DOHH2 (cell line): ENCODE measurements at regions not wholly inside any gene's neighbourhood (a gene's known extent, or its start where the extent isn't known, plus 50 kb on each side); places are given as distances from the start of the nearest gene placed in this dataset.

Experiments used
- H3F3A ChIP-seq: fragments of 200-600 bp; sonication (generic), shearing (Covaris generic); 2 replicates; pipeline ENCODE4 v1.6.0; 2016; ENCODE audit warnings: antibody characterized with exemption, mild to moderate bottlenecking; ENCODE audit not compliant: control insufficient read depth, insufficient read depth
- H3K27ac ChIP-seq: fragments of 200-600 bp; sonication (generic); 2 replicates; pipeline ENCODE4 v1.5.1; 2014; ENCODE audit warnings: low read depth, mild to moderate bottlenecking, low read length, moderate library complexity
- H3K27me3 ChIP-seq: fragments of 200-600 bp; sonication (generic); 2 replicates; pipeline ENCODE4 v1.6.1; 2014; ENCODE audit warnings: mild to moderate bottlenecking, low read length, mixed read lengths; ENCODE audit not compliant: control insufficient read depth
- H3K36me3 ChIP-seq: fragments of 200-600 bp; sonication (generic); 2 replicates; pipeline ENCODE4 v1.6.1; 2014; ENCODE audit warnings: mild to moderate bottlenecking, low read length, moderate library complexity, mixed read lengths; ENCODE audit not compliant: control insufficient read depth
- H3K4me1 ChIP-seq: fragments of 200-600 bp; sonication (generic); 2 replicates; pipeline ENCODE4 v1.6.1; 2014; ENCODE audit warnings: mild to moderate bottlenecking, low read length, mixed read lengths; ENCODE audit not compliant: control insufficient read depth
- H3K4me2 ChIP-seq: fragments of 200-600 bp; sonication (generic); 2 replicates; pipeline ENCODE4 v1.6.0; 2014; ENCODE audit warnings: mild to moderate bottlenecking, low read length, moderate library complexity
- H3K4me3 ChIP-seq: fragments of 200-600 bp; sonication (generic); 2 replicates; pipeline ENCODE4 v1.5.1; 2014; ENCODE audit warnings: mild to moderate bottlenecking, low read length, mixed read lengths
- H3K79me2 ChIP-seq: fragments of 200-600 bp; sonication (generic); 2 replicates; pipeline ENCODE4 v1.6.1; 2014; ENCODE audit warnings: mild to moderate bottlenecking, low read length, mixed read lengths; ENCODE audit not compliant: control insufficient read depth
- H3K9me2 ChIP-seq: fragments of 200-600 bp; sonication (generic); replicated peaks from 2 replicates; pipeline ENCODE4 v1.6.1; 2014; ENCODE audit warnings: mild to moderate bottlenecking, low read length, mixed read lengths; ENCODE audit not compliant: control insufficient read depth
- H3K9me3 ChIP-seq: fragments of 200-600 bp; sonication (generic); 2 replicates; pipeline ENCODE4 v1.6.1; 2014; ENCODE audit warnings: antibody characterized with exemption, low read length, mixed read lengths; ENCODE audit not compliant: control insufficient read depth, insufficient read depth
- H4K20me1 ChIP-seq: fragments of 200-600 bp; sonication (generic); 2 replicates; pipeline ENCODE4 v1.6.0; 2014; ENCODE audit warnings: low read depth, mild to moderate bottlenecking, antibody characterized with exemption, low read length, moderate library complexity; ENCODE audit not compliant: control insufficient read depth, insufficient read depth
- EZH2phosphoT487 ChIP-seq: fragments of 200-600 bp; sonication (generic); IDR thresholded peaks from 2 replicates; pipeline ENCODE4 v1.6.1; 2017; ENCODE audit warnings: borderline replicate concordance, mild to moderate bottlenecking, antibody characterized with exemption, low read length, moderate library complexity, mixed read lengths
- TF ChIP-seq, protein P1 (sequence below): fragments of 200-600 bp; sonication (generic); IDR thresholded peaks from one replicate; pipeline ENCODE4 v1.5.1; 2014; ENCODE audit warnings: antibody characterized with exemption, mild to moderate bottlenecking, low read depth, low read length; ENCODE audit not compliant: poor library complexity, severe bottlenecking

DNA sequence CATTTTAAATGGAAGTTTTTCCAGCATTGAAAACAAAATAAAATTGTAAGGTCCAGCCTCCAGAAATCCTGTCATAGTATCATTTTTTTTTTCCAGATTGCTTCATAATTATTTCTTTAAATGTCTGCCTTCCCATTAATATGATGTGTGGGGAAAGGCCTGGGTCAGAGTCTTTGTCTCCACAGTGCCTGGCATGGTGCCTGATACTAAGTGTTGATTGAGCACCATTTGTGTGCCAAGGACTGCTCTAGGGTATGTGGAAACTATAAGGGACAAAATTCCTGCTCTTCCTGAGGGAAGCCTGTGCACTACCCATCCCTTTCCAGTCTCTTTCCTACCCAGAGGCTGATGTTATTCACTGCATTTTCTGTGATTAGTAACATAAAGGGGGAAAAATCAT lies 53.1 kb upstream of the BEND4 start:
- H3F3A ChIP-seq = no peaks in the 10 kb centered on the region
- no peak overlapping the region for H3K27ac ChIP-seq
- H3K27me3 ChIP-seq = no peaks in the 10 kb centered on the region
- no peak overlapping the region for H3K4me3 ChIP-seq
- no peaks in the 10 kb centered on the region for H4K20me1 ChIP-seq
- H3K4me1 ChIP-seq = no peaks in the 10 kb centered on the region
- TF ChIP-seq EZH2phosphoT487 = no peak
- no peaks in the 10 kb centered on the region for H3K79me2 ChIP-seq
- H3K4me2 ChIP-seq = no peak overlapping the region
- H3K9me3 ChIP-seq = no peaks in the 10 kb centered on the region
- no peaks in the 10 kb centered on the region for H3K36me3 ChIP-seq
- no peaks in the 10 kb centered on the region for H3K9me2 ChIP-seq

DNA sequence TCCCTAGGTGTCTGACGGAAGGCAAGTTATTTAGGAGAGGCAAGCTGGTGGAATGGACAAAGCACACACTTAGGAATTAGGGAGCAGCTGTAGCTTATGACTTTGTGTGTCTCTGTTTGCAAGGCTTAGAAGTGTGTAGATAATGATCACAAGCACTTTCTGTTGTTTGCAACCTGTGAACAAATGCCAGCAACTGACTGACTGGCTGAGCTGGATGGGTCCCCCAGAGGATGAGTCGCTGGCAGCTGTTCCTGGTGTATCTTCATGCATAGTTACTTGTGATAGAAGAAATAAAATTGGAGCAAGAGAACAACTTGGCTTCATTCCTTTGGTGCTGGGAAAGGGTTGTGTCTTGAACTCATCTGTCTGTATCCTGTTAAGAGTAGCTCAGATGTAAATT lies 64.2 kb upstream of the BEND4 start:
- no peak overlapping the region for H3K4me3 ChIP-seq
- no peak overlapping the region for H3K27ac ChIP-seq
- TF ChIP-seq, protein P1, sequence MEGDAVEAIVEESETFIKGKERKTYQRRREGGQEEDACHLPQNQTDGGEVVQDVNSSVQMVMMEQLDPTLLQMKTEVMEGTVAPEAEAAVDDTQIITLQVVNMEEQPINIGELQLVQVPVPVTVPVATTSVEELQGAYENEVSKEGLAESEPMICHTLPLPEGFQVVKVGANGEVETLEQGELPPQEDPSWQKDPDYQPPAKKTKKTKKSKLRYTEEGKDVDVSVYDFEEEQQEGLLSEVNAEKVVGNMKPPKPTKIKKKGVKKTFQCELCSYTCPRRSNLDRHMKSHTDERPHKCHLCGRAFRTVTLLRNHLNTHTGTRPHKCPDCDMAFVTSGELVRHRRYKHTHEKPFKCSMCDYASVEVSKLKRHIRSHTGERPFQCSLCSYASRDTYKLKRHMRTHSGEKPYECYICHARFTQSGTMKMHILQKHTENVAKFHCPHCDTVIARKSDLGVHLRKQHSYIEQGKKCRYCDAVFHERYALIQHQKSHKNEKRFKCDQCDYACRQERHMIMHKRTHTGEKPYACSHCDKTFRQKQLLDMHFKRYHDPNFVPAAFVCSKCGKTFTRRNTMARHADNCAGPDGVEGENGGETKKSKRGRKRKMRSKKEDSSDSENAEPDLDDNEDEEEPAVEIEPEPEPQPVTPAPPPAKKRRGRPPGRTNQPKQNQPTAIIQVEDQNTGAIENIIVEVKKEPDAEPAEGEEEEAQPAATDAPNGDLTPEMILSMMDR = no peak
- TF ChIP-seq EZH2phosphoT487 = no peak

DNA sequence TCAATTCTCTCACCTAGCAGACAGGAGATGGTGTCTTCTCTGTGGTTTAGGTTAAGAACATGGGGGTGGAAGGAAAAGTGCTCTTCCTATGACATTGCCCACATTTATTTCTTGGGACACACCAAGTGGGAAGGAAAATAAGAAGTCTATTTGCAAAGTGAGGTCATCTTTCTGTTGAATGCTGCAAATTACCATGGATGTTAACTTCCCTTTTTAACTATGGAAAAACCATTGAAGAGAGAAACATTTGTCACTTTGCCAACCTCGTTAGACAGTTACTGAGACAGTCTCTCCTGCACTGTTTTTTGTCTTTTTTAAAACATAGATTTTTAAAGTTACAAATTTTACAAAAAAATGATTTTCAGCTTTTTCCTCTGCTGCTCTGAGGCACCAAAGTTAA lies 72.8 kb upstream of the BEND4 start:
- H3K36me3 ChIP-seq = no peaks in the 10 kb centered on the region
- H3K27me3 ChIP-seq = no peaks in the 10 kb centered on the region
- H3K9me2 ChIP-seq = no peaks in the 10 kb centered on the region
- no peaks in the 10 kb centered on the region for H3F3A ChIP-seq
- no peaks in the 10 kb centered on the region for H3K79me2 ChIP-seq
- H4K20me1 ChIP-seq = no peaks in the 10 kb centered on the region
- H3K9me3 ChIP-seq = no peaks in the 10 kb centered on the region
- H3K4me3 ChIP-seq = no peak overlapping the region
- H3K27ac ChIP-seq = no peak overlapping the region
- H3K4me1 ChIP-seq = no peaks in the 10 kb centered on the region
- H3K4me2 ChIP-seq = no peak overlapping the region
- TF ChIP-seq, protein P1 = no peak
- TF ChIP-seq EZH2phosphoT487 = no peak

More for the DNA sequence above, 64.2 kb upstream of the BEND4 start:
- H3K9me2 ChIP-seq = no peaks in the 10 kb centered on the region
- no peaks in the 10 kb centered on the region for H3K36me3 ChIP-seq
- no peaks in the 10 kb centered on the region for H3K9me3 ChIP-seq
- H3F3A ChIP-seq = no peaks in the 10 kb centered on the region
- no peaks in the 10 kb centered on the region for H3K27me3 ChIP-seq
- H3K4me1 ChIP-seq = no peaks in the 10 kb centered on the region
- H4K20me1 ChIP-seq = no peaks in the 10 kb centered on the region
- H3K79me2 ChIP-seq = no peaks in the 10 kb centered on the region
- H3K4me2 ChIP-seq = no peak overlapping the region

DNA sequence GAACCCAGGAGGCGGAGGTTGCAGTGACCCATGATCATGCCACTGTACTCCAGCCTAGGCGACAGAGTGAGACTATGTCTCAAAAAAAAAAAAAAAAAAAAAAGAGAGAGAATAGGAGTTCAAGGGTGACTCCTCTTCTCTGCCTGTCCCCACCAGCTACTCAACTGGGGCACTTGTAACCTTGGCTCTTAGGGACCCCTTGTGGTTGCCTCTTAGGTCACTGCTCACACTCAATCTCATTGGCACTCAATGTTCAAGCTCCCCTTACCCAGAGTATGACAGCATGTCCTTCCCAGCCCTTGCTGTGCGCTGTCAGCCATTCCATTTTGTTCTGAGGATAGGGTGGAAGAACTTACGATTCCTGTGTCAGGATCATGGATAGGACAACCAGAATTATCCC lies 82.4 kb upstream of the BEND4 start:
- TF ChIP-seq EZH2phosphoT487 = no peak
- TF ChIP-seq, protein P1 = no peak
- no peaks in the 10 kb centered on the region for H3K9me2 ChIP-seq
- no peak overlapping the region for H3K4me3 ChIP-seq
- no peaks in the 10 kb centered on the region for H3K9me3 ChIP-seq
- H3K4me1 ChIP-seq = no peaks in the 10 kb centered on the region
- H3K4me2 ChIP-seq = no peak overlapping the region
- H3F3A ChIP-seq = no peaks in the 10 kb centered on the region
- H3K36me3 ChIP-seq = no peaks in the 10 kb centered on the region
- no peak overlapping the region for H3K27ac ChIP-seq
- no peaks in the 10 kb centered on the region for H3K79me2 ChIP-seq
- H3K27me3 ChIP-seq = no peaks in the 10 kb centered on the region
- H4K20me1 ChIP-seq = no peaks in the 10 kb centered on the region
